ENCODE measurements at regions not wholly inside any gene's neighbourhood (a gene's known extent, or its start where the extent isn't known, plus 50 kb on each side); places are given as distances from the start of the nearest gene placed in this dataset.

DNA sequence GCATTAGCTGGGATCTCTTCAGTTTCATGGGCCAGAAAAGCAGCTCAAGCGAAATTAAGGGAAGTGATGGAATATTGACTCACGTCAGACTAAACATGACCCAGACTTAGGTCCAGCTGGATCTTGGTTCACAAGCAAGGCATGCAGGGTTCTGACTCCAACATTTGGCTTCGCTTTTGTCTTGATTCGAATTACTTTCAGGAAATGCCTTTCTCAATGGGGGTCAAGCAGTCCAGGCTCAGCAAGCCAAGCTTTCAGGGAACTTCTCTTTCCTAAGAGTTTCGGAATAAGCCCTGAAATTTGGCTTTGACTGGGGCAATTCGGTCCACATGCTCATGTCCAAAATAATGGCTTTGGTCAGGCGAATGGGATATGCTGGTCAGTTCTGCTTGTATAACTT lies 678.7 kb upstream of the TMEM132C start:
- no peak overlapping the region for H3K9ac ChIP-seq (ENCODE audit: low read depth, low read length, poor library complexity)
- no peak overlapping the region for H4K8ac ChIP-seq (ENCODE audit: low read depth, low read length)
- H2BK15ac ChIP-seq (ENCODE audit: low read length) = no peak overlapping the region
- WGBS, 2 donors (ENCODE audit: extremely low coverage in 2 of 2, insufficient read length in 2 of 2, insufficient replicate concordance in 1 of 2) = no CpG with 5 or more reads among the region's 7 CpGs
- no peaks in the 10 kb centered on the region for H3K36me3 ChIP-seq (replicated peaks in 1 of 2; ENCODE audit: control insufficient read depth in 2 of 2, insufficient read depth in 2 of 2, low read length in 2 of 2)
- H2AK5ac ChIP-seq (ENCODE audit: low read depth, low read length) = no peak overlapping the region
- no peak overlapping the region for H4K91ac ChIP-seq (ENCODE audit: low read depth, low read length, poor library complexity)
- H3K79me1 ChIP-seq (ENCODE audit: low read depth, low read length) = no peaks in the 10 kb centered on the region
- DNase-seq (ENCODE audit: low spot score) = no peak
- no peak overlapping the region for H3K27ac ChIP-seq (replicated peaks; ENCODE audit: low read length)
- no peak overlapping the region for H3K14ac ChIP-seq (ENCODE audit: low read length)
- H3K4me1 ChIP-seq (ENCODE audit: control insufficient read depth in 2 of 2, insufficient read depth in 1 of 2, low read depth in 1 of 2, low read length in 2 of 2) = peaks cover 0 to 2% of the 10 kb centered on the region in 2 donors
- H3K4ac ChIP-seq (ENCODE audit: low read length) = no peak overlapping the region
- H3K4me3 ChIP-seq (ENCODE audit: low read length in 2 of 2) = no peak overlapping the region
- no peak overlapping the region for H3K23ac ChIP-seq (ENCODE audit: low read depth, low read length, poor library complexity)
- no peak overlapping the region for H2BK12ac ChIP-seq (ENCODE audit: low read length)
- no peaks in the 10 kb centered on the region for H3K9me3 ChIP-seq (replicated peaks in 1 of 2; ENCODE audit: control insufficient read depth in 2 of 2, insufficient read depth in 1 of 2, low read depth in 1 of 2, low read length in 2 of 2)
- no peak overlapping the region for H2AFZ ChIP-seq (ENCODE audit: low read length)
- no peak overlapping the region for H2BK120ac ChIP-seq (ENCODE audit: low read depth, low read length)
- no peak overlapping the region for H3K4me2 ChIP-seq (ENCODE audit: insufficient read depth, low read length, poor library complexity, severe bottlenecking)
- no peak overlapping the region for H3K18ac ChIP-seq (ENCODE audit: low read length)
- no peak overlapping the region for H2BK5ac ChIP-seq (ENCODE audit: low read length)
- H3K27me3 ChIP-seq (ENCODE audit: control insufficient read depth in 3 of 3, insufficient read depth in 3 of 3, low read depth in 1 of 3, low read length in 3 of 3) = no peaks in the 10 kb centered on the region

DNA sequence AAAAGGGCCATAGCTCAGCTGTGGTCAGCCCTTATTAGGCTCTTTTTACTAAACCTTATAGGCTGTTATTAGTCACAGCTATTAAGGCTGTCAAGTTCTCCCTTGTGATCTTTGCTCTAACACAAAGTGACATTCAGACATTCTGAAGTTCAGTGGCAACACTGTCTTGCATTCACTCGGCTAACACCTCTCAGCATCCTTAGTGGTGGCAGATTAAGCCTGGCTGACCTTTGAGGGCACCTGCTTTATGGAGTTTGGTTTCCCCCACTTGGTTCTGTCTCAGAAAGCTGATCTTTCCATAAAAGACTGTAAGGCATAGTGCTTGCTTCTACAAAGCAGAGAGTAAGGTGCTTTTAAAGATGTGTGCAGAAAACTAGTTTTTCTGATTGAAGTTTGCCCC lies 677.4 kb upstream of the TMEM132C start:
- DNase-seq (ENCODE audit: low spot score) = no peak
- no peak overlapping the region for H2BK12ac ChIP-seq (ENCODE audit: low read length)
- H4K8ac ChIP-seq (ENCODE audit: low read depth, low read length) = no peak overlapping the region
- no peak overlapping the region for H2BK120ac ChIP-seq (ENCODE audit: low read depth, low read length)
- no peak overlapping the region for H3K4me2 ChIP-seq (ENCODE audit: insufficient read depth, low read length, poor library complexity, severe bottlenecking)
- no peak overlapping the region for H3K14ac ChIP-seq (ENCODE audit: low read length)
- H2AK5ac ChIP-seq (ENCODE audit: low read depth, low read length) = no peak overlapping the region
- no peak overlapping the region for H2BK5ac ChIP-seq (ENCODE audit: low read length)
- no peaks in the 10 kb centered on the region for H3K79me1 ChIP-seq (ENCODE audit: low read depth, low read length)
- no peak overlapping the region for H3K4me3 ChIP-seq (ENCODE audit: low read length in 2 of 2)
- no peak overlapping the region for H2AFZ ChIP-seq (ENCODE audit: low read length)
- WGBS, 2 donors (ENCODE audit: extremely low coverage in 2 of 2, insufficient read length in 2 of 2, insufficient replicate concordance in 1 of 2) = no CpG with 5 or more reads among the region's 1 CpG
- H3K4me1 ChIP-seq (ENCODE audit: control insufficient read depth in 2 of 2, insufficient read depth in 1 of 2, low read depth in 1 of 2, low read length in 2 of 2) = peaks cover 0 to 3% of the 10 kb centered on the region in 2 donors
- no peak overlapping the region for H3K18ac ChIP-seq (ENCODE audit: low read length)
- no peaks in the 10 kb centered on the region for H3K36me3 ChIP-seq (replicated peaks in 1 of 2; ENCODE audit: control insufficient read depth in 2 of 2, insufficient read depth in 2 of 2, low read length in 2 of 2)
- no peaks in the 10 kb centered on the region for H3K27me3 ChIP-seq (ENCODE audit: control insufficient read depth in 3 of 3, insufficient read depth in 3 of 3, low read depth in 1 of 3, low read length in 3 of 3)
- H4K91ac ChIP-seq (ENCODE audit: low read depth, low read length, poor library complexity) = no peak overlapping the region
- no peak overlapping the region for H2BK15ac ChIP-seq (ENCODE audit: low read length)
- no peak overlapping the region for H3K27ac ChIP-seq (replicated peaks; ENCODE audit: low read length)
- H3K4ac ChIP-seq (ENCODE audit: low read length) = no peak overlapping the region
- no peak overlapping the region for H3K23ac ChIP-seq (ENCODE audit: low read depth, low read length, poor library complexity)
- H3K9ac ChIP-seq (ENCODE audit: low read depth, low read length, poor library complexity) = no peak overlapping the region
- H3K9me3 ChIP-seq (replicated peaks in 1 of 2; ENCODE audit: control insufficient read depth in 2 of 2, insufficient read depth in 1 of 2, low read depth in 1 of 2, low read length in 2 of 2) = no peaks in the 10 kb centered on the region

DNA sequence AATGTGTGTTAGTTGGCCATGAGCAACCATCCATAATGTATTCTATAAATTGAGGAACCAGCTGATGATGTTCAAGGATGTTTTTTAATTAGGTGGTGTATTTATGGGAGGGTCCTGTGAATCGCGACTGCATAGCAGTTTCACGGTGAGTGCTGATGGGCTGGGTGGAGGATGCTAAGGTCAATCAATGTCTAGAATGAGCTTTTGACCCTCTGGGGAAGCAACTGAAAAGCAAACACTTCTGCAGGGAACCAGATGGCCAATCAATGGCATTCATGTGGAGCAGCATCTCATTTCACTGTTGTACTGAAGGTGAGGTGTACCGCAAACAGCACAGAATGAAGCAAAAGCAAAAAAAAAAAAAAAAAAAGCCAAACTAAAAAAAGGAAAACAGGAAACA lies 676.1 kb upstream of the TMEM132C start:
- no peak overlapping the region for H3K23ac ChIP-seq (ENCODE audit: low read depth, low read length, poor library complexity)
- no peak overlapping the region for H2BK5ac ChIP-seq (ENCODE audit: low read length)
- no peaks in the 10 kb centered on the region for H3K9me3 ChIP-seq (replicated peaks in 1 of 2; ENCODE audit: control insufficient read depth in 2 of 2, insufficient read depth in 1 of 2, low read depth in 1 of 2, low read length in 2 of 2)

DNA sequence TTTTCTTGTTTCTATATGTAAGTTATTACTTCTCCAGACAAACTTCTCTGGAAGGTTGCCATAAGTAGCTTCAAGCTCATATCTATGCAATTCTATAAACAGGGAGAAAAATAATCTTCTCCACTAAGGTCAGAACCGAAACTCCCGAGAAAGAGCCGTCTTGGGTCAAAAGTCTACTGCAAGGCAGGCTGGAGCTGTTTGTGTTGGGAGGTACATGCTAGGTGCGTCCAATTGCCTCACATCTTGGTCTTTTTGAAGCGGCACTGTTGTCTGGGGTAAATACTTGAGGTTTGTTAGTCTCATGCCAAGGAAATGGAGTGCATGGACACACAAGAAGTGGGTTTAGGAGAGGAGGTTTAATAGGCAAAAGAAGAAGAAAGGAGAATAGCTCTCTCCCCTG lies 674.7 kb upstream of the TMEM132C start:
- Histone ChIP-seq H3K4me1 (ENCODE audit: control insufficient read depth in 2 of 2, insufficient read depth in 1 of 2, low read depth in 1 of 2, low read length in 2 of 2) (peaks cover 0 to 3% of the 10 kb centered on the region in 2 donors), H3K27ac (replicated peaks; ENCODE audit: low read length) (no peak overlapping the region), H3K9me3 (replicated peaks in 1 of 2; ENCODE audit: control insufficient read depth in 2 of 2, insufficient read depth in 1 of 2, low read depth in 1 of 2, low read length in 2 of 2) (no peaks in the 10 kb centered on the region), H3K36me3 (replicated peaks in 1 of 2; ENCODE audit: control insufficient read depth in 2 of 2, insufficient read depth in 2 of 2, low read length in 2 of 2) (no peaks in the 10 kb centered on the region), H2AFZ (ENCODE audit: low read length) (no peak overlapping the region), H3K4me2 (ENCODE audit: insufficient read depth, low read length, poor library complexity, severe bottlenecking) (no peak overlapping the region), H3K4ac (ENCODE audit: low read length) (no peak overlapping the region), H2BK12ac (ENCODE audit: low read length) (no peak overlapping the region), H3K23ac (ENCODE audit: low read depth, low read length, poor library complexity) (no peak overlapping the region), H2BK120ac (ENCODE audit: low read depth, low read length) (no peak overlapping the region), H2BK5ac (ENCODE audit: low read length) (no peak overlapping the region), H3K27me3 (ENCODE audit: control insufficient read depth in 3 of 3, insufficient read depth in 3 of 3, low read depth in 1 of 3, low read length in 3 of 3) (no peaks in the 10 kb centered on the region), H3K79me1 (ENCODE audit: low read depth, low read length) (no peaks in the 10 kb centered on the region), H3K9ac (ENCODE audit: low read depth, low read length, poor library complexity) (no peak overlapping the region), H3K4me3 (ENCODE audit: low read length in 2 of 2) (no peak overlapping the region), H2BK15ac (ENCODE audit: low read length) (no peak overlapping the region), H2AK5ac (ENCODE audit: low read depth, low read length) (no peak overlapping the region), H4K8ac (ENCODE audit: low read depth, low read length) (no peak overlapping the region), H3K18ac (ENCODE audit: low read length) (no peak overlapping the region), H4K91ac (ENCODE audit: low read depth, low read length, poor library complexity) (no peak overlapping the region), H3K14ac (ENCODE audit: low read length) (no peak overlapping the region)
- no peak for DNase-seq (ENCODE audit: low spot score)
- no CpG with 5 or more reads among the region's 5 CpGs for WGBS, 2 donors (ENCODE audit: extremely low coverage in 2 of 2, insufficient read length in 2 of 2, insufficient replicate concordance in 1 of 2)

More for the DNA sequence above, 676.1 kb upstream of the TMEM132C start:
- H2AFZ ChIP-seq (ENCODE audit: low read length) = no peak overlapping the region
- no peak overlapping the region for H3K4me2 ChIP-seq (ENCODE audit: insufficient read depth, low read length, poor library complexity, severe bottlenecking)
- no peak overlapping the region for H2AK5ac ChIP-seq (ENCODE audit: low read depth, low read length)
- H3K4me1 ChIP-seq (ENCODE audit: control insufficient read depth in 2 of 2, insufficient read depth in 1 of 2, low read depth in 1 of 2, low read length in 2 of 2) = peaks cover 0 to 3% of the 10 kb centered on the region in 2 donors
- no CpG with 5 or more reads among the region's 4 CpGs for WGBS, 2 donors (ENCODE audit: extremely low coverage in 2 of 2, insufficient read length in 2 of 2, insufficient replicate concordance in 1 of 2)
- no peak overlapping the region for H3K27ac ChIP-seq (replicated peaks; ENCODE audit: low read length)
- H2BK15ac ChIP-seq (ENCODE audit: low read length) = no peak overlapping the region
- H3K9ac ChIP-seq (ENCODE audit: low read depth, low read length, poor library complexity) = no peak overlapping the region
- H4K8ac ChIP-seq (ENCODE audit: low read depth, low read length) = no peak overlapping the region
- H3K4ac ChIP-seq (ENCODE audit: low read length) = no peak overlapping the region
- H4K91ac ChIP-seq (ENCODE audit: low read depth, low read length, poor library complexity) = no peak overlapping the region
- no peak overlapping the region for H3K14ac ChIP-seq (ENCODE audit: low read length)
- no peak overlapping the region for H3K4me3 ChIP-seq (ENCODE audit: low read length in 2 of 2)
- no peaks in the 10 kb centered on the region for H3K79me1 ChIP-seq (ENCODE audit: low read depth, low read length)
- H2BK120ac ChIP-seq (ENCODE audit: low read depth, low read length) = no peak overlapping the region
- no peaks in the 10 kb centered on the region for H3K27me3 ChIP-seq (ENCODE audit: control insufficient read depth in 3 of 3, insufficient read depth in 3 of 3, low read depth in 1 of 3, low read length in 3 of 3)
- H2BK12ac ChIP-seq (ENCODE audit: low read length) = no peak overlapping the region
- no peak for DNase-seq (ENCODE audit: low spot score)
- no peaks in the 10 kb centered on the region for H3K36me3 ChIP-seq (replicated peaks in 1 of 2; ENCODE audit: control insufficient read depth in 2 of 2, insufficient read depth in 2 of 2, low read length in 2 of 2)
- H3K18ac ChIP-seq (ENCODE audit: low read length) = no peak overlapping the region
